ENCODE measurements at regions not wholly inside any gene's neighbourhood (a gene's known extent, or its start where the extent isn't known, plus 50 kb on each side); places are given as distances from the start of the nearest gene placed in this dataset.

DNA sequence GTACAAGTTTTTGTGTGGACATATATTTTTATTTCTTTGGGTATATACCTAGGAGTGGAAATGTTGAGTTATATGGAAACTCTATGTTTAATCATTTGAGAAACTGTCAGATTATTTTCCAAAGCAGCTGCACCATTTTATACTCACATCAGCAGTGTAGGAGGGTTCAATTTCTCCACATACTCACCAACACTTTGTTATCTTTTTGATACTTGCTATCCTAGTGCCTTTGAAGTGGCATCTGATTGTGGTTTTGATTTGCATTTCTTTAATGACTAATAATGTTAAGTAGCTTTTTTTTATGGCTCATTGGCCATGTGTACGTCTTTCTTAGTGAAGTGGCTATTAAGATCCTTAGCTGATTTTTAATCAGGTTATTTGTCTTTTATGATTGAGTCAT, 64.7 kb upstream of the SLC8A1 start:
- TF ChIP-seq, protein P1, sequence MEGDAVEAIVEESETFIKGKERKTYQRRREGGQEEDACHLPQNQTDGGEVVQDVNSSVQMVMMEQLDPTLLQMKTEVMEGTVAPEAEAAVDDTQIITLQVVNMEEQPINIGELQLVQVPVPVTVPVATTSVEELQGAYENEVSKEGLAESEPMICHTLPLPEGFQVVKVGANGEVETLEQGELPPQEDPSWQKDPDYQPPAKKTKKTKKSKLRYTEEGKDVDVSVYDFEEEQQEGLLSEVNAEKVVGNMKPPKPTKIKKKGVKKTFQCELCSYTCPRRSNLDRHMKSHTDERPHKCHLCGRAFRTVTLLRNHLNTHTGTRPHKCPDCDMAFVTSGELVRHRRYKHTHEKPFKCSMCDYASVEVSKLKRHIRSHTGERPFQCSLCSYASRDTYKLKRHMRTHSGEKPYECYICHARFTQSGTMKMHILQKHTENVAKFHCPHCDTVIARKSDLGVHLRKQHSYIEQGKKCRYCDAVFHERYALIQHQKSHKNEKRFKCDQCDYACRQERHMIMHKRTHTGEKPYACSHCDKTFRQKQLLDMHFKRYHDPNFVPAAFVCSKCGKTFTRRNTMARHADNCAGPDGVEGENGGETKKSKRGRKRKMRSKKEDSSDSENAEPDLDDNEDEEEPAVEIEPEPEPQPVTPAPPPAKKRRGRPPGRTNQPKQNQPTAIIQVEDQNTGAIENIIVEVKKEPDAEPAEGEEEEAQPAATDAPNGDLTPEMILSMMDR (IDR thresholded peaks at IDR 0.05), result no peak
- TF ChIP-seq EP300 (IDR thresholded peaks at IDR 0.05), result no peak
